ENCODE measurements at regions not wholly inside any gene's neighbourhood (a gene's known extent, or its start where the extent isn't known, plus 50 kb on each side); places are given as distances from the start of the nearest gene placed in this dataset.

DNA sequence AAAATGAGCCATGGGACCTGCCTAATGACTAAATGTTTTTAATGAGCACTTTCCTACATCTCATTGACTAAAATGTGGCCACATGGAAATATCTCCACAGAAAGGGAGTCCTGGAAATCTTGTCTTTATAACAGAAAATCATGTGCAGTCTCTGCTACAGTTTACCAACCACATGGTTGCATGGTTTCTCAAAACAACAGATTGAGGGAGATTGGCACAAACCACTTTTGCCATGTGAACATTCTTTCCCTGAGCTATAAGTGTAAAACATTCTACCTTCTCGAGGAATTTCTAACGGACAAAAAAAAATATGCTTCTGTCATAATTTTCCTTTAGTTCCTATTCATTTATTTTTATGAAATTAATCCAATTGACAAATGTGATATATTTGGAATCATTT lies 218.9 kb upstream of the SLITRK5 start:
- TF ChIP-seq, protein P1, sequence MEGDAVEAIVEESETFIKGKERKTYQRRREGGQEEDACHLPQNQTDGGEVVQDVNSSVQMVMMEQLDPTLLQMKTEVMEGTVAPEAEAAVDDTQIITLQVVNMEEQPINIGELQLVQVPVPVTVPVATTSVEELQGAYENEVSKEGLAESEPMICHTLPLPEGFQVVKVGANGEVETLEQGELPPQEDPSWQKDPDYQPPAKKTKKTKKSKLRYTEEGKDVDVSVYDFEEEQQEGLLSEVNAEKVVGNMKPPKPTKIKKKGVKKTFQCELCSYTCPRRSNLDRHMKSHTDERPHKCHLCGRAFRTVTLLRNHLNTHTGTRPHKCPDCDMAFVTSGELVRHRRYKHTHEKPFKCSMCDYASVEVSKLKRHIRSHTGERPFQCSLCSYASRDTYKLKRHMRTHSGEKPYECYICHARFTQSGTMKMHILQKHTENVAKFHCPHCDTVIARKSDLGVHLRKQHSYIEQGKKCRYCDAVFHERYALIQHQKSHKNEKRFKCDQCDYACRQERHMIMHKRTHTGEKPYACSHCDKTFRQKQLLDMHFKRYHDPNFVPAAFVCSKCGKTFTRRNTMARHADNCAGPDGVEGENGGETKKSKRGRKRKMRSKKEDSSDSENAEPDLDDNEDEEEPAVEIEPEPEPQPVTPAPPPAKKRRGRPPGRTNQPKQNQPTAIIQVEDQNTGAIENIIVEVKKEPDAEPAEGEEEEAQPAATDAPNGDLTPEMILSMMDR (IDR thresholded peaks at IDR 0.05): no peak
- no peak overlapping the region for H3K9ac ChIP-seq (ENCODE audit: low read depth in 2 of 2, low read length in 2 of 2)
- no peak overlapping the region for H3K27ac ChIP-seq
- no peaks in the 10 kb centered on the region for H3K36me3 ChIP-seq
- H3K4me1 ChIP-seq: no peaks in the 10 kb centered on the region
- DNase-seq: no peak
- no peaks in the 10 kb centered on the region for H3K9me3 ChIP-seq
- no peaks in the 10 kb centered on the region for H3K27me3 ChIP-seq
- intact Hi-C loops (cut with DNase I): no loop called here
- H3K4me3 ChIP-seq: no peak overlapping the region

DNA sequence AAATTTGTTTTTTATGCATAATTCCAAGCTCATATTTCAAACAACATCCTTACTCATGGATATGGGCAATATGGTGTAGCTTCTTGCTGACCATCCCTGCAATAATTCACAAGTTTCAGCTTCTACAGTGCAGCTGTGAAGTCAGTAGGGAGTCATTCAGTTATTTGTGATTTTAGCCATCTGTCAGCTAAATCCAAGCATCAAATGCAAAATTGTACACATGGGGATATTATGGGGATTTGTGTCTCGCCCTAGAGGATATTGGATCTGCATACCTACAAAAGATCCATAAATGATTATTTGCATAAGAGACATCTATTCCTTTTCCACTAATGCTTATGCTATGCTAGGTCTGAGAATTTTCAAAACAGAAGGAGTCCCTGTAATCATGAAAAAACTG lies 217.9 kb upstream of the SLITRK5 start:
- no peak overlapping the region for H3K9ac ChIP-seq (ENCODE audit: low read depth in 2 of 2, low read length in 2 of 2)
- TF ChIP-seq, protein P1 (IDR thresholded peaks at IDR 0.05): no peak
- intact Hi-C loops (cut with DNase I): no loop called here

DNA sequence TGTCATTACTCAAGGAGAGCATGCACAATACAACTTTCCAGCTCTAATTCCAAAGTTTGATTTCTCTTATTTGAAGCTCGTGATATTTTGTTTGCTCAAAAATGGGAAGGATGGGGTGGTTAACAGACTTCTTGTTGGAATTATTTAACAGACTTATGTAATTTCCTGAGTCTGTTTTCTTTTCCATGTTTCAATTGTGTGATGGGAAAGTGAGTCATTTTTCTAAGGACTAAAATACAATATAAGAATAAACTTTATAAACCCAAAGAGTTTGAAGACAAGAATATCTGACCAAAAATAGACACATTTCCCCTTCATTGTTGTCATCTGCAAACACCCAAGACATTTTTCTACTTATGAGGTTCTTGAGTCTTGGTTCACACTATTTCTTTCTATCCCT lies 211.8 kb upstream of the SLITRK5 start:
- Histone ChIP-seq H3K9me3 (no peaks in the 10 kb centered on the region), H3K27me3 (no peaks in the 10 kb centered on the region), H3K4me3 (no peak overlapping the region), H3K9ac (ENCODE audit: low read depth in 2 of 2, low read length in 2 of 2) (no peak overlapping the region), H3K36me3 (no peaks in the 10 kb centered on the region), H3K4me1 (no peaks in the 10 kb centered on the region), H3K27ac (no peak overlapping the region)
- no peak for DNase-seq
- intact Hi-C loops (cut with DNase I): no loop called here
- TF ChIP-seq, protein P1 (IDR thresholded peaks at IDR 0.05): no peak

More for the DNA sequence above, 217.9 kb upstream of the SLITRK5 start:
- Histone ChIP-seq H3K36me3 (no peaks in the 10 kb centered on the region), H3K4me3 (no peak overlapping the region), H3K27ac (no peak overlapping the region), H3K9me3 (no peaks in the 10 kb centered on the region), H3K27me3 (no peaks in the 10 kb centered on the region), H3K4me1 (no peaks in the 10 kb centered on the region)
- no peak for DNase-seq

DNA sequence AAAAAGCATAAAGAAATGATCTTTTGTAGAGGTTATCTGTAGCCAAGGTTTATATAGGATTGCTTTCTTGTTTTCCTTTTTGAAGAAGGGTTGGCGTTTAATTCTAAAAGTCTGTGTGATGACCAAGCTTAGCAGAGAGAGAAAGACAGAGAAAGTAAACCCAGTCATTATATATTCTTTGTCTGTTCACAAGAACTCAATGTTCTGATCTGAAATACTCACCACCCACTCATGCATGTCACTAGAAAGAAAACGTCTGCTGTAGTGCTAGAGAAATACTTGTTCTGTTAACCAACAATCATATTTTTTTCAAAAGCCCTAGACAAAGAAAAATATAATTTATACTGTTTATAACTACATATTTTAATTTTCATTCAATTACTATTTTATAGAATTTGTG lies 173.7 kb upstream of the SLITRK5 start:
- DNase-seq: no peak
- intact Hi-C loops (cut with DNase I): no loop called here

DNA sequence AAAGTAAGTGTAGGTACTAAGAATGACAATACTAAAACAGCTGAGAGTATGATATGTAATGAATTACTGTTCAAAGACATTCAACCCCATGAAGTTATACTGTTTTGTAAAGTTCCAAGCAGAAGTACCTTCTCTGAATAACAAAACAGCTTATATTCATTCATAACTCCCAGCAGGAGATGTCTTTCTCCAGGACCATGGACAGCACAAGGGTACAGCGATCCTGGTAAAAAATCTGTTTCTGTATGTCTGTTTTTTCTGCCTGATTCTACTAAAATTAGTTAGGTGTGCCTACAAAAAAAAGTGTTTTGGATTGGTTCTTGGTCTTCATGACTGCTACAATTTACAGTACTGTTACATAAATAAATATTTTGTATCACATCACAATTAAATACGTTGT lies 172.5 kb upstream of the SLITRK5 start:
- DNase-seq: no peak
- Histone ChIP-seq H3K4me1 (no peaks in the 10 kb centered on the region), H3K27me3 (no peaks in the 10 kb centered on the region), H3K9ac (ENCODE audit: low read depth in 2 of 2, low read length in 2 of 2) (no peak overlapping the region), H3K4me3 (no peak overlapping the region), H3K9me3 (peaks cover 3% of the 10 kb centered on the region), H3K36me3 (no peaks in the 10 kb centered on the region), H3K27ac (no peak overlapping the region)
- TF ChIP-seq, protein P1 (IDR thresholded peaks at IDR 0.05): no peak
- intact Hi-C loops (cut with DNase I): no loop called here

More for the DNA sequence above, 173.7 kb upstream of the SLITRK5 start:
- Histone ChIP-seq H3K4me1 (no peaks in the 10 kb centered on the region), H3K9ac (ENCODE audit: low read depth in 2 of 2, low read length in 2 of 2) (no peak overlapping the region), H3K9me3 (peaks cover 3% of the 10 kb centered on the region), H3K27ac (no peak overlapping the region), H3K36me3 (no peaks in the 10 kb centered on the region), H3K27me3 (no peaks in the 10 kb centered on the region), H3K4me3 (no peak overlapping the region)
- TF ChIP-seq, protein P1 (IDR thresholded peaks at IDR 0.05): no peak

DNA sequence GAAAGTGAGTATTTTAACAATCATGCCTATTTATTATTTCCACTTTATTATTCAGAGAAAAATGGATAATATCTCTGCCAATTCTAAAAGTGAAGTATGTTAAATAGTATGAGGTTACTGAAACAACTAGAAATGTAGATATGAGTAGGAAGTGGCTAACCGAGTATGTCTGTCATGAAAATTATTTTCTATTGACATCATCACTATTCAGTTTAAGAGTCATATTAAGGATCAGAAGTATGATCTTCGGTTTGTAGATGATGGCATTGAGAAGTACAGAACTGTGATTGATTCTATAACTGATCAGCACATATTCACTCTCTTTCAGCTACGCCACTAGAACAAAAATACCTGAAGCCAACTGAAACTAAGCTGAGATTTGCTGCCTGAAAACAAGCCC lies 146.4 kb upstream of the SLITRK5 start:
- DNase-seq: no peak
- Histone ChIP-seq H3K27me3 (no peaks in the 10 kb centered on the region), H3K9me3 (no peaks in the 10 kb centered on the region), H3K4me3 (no peak overlapping the region), H3K36me3 (no peaks in the 10 kb centered on the region), H3K4me1 (no peaks in the 10 kb centered on the region), H3K9ac (ENCODE audit: low read depth in 2 of 2, low read length in 2 of 2) (no peak overlapping the region), H3K27ac (no peak overlapping the region)
- intact Hi-C loops (cut with DNase I): no loop called here
- TF ChIP-seq, protein P1 (IDR thresholded peaks at IDR 0.05): no peak

Measured in colonic mucosa (tissue), 4 donors.